ENCODE measurements at regions not wholly inside any gene's neighbourhood (a gene's known extent, or its start where the extent isn't known, plus 50 kb on each side); places are given as distances from the start of the nearest gene placed in this dataset.

DNA sequence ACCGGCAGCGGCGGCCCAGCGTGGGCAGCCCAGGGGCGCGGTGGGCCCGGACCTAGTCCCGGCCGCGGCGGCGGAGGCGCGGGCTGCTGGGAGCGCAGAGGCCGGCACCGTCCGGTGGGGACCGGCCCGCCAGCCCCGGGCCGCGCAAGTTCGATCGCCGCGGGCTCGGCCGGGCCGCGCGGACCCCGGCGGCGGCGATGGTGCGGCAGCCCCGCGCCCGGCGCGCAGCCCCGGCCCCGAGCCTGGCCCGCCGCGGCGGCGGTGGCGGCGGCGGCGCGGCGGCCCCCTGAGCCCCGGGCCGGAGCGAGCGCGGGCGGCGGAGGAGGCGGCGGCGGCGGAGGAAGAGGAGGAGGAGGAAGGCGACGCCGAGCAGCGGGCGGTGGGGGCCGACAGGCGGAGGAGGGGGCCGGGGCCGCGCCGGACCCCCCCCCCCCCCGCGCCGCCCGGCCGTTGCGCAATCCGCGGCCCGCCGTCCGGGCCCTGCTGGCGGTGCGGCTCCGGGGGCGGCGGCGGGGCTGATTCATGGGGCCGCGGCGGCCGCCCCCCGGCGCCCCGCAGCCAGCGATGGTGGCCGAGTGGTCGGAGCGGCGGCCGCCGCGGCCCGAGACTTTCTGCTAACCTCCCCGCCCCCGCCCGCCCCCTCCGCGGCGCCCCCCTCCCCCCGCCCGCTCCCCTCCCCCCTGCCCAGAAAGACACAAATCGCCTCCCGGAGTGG is 1251.9 kb downstream of the BRD1 start:
- H3K4me3 ChIP-seq (ENCODE audit: low read depth in 2 of 2, low read length in 2 of 2), result no peak overlapping the region

DNA sequence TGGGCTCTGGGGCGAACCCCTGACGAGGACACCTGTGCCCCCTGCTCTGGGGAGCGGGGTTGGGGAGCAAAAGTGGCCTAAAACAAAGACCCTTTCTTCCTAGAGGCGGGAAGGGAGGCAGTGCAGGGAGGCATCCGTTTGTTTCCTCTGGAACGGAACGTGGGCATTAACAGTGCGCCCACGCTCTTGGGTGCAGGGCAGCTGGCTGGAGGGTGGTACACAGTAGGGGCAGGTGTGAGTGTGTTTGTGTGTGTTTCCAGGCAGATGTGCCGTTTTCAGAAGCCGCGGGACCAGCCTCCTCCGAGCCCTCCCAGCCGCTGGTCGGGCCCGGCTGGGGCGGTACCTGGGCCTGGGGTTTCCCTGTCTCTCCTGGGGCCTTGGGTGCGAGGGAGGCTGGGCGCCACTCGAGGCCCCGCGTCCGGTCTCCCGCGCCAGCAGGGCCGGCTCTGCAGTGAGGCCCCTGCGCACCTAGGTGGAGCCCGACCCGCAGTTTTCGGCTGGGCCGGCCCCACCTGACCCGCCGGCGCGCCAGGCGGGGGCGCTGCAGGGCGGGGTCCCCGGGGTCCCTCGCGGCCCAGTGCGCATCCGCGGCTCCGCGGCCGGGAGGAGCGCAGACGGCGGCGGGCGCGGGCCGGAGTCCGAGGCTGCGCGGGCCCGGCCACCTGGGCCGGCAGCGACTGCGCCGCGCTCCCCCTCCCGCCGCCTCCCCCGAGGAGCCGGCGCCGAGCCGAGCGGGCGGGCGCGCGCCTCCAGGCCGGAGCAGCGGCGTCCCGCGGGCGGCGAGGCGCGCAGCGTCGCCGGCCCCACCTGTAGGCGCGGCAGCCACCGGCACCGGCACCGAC is 1252.7 kb downstream of the BRD1 start:
- DNase-seq (ENCODE audit: low read depth, low spot score) (no peak), ATAC-seq (no peak)
- H3K4me1 ChIP-seq (ENCODE audit: control insufficient read depth, insufficient read depth, low read length), result no peaks in the 10 kb centered on the region
- no TSS peak for BruUV-seq (replicated peaks)
- H3K9me3 ChIP-seq (ENCODE audit: control insufficient read depth, insufficient read depth, low read depth, low read length), result no peaks in the 10 kb centered on the region
- H3K4me3 ChIP-seq (ENCODE audit: low read depth in 2 of 2, low read length in 2 of 2), result no peak overlapping the region
- in situ Hi-C loops (cut with HindIII; ENCODE audit: low pct_unique_long_range_greater_than_20kb, low sequenced_read_pairs), result no loop called here
- H3K36me3 ChIP-seq (ENCODE audit: control insufficient read depth, insufficient read depth, low read length), result no peaks in the 10 kb centered on the region
- H3K27ac ChIP-seq (ENCODE audit: low read length), result no peak overlapping the region
- intact Hi-C loops (cut with micrococcal nuclease; ENCODE audit: unreplicated experiment), result no loop called here
- ChIA-PET CTCF (no interaction called here), POLR2A (no interaction called here)
- no peaks in the 10 kb centered on the region for H3K27me3 ChIP-seq (ENCODE audit: control insufficient read depth, insufficient read depth, low read length)
- TF ChIP-seq SIN3A (IDR thresholded peaks at IDR 0.05; ENCODE audit: borderline replicate concordance, insufficient read depth, low read depth, low read length) (no peak), POLR2AphosphoS5 (IDR thresholded peaks at IDR 0.05; ENCODE audit: low read depth, low read length) (no peak), TCF7L2 (IDR thresholded peaks at IDR 0.05; ENCODE audit: low read depth, low read length) (no peak)
- TF ChIP-seq, protein P1, sequence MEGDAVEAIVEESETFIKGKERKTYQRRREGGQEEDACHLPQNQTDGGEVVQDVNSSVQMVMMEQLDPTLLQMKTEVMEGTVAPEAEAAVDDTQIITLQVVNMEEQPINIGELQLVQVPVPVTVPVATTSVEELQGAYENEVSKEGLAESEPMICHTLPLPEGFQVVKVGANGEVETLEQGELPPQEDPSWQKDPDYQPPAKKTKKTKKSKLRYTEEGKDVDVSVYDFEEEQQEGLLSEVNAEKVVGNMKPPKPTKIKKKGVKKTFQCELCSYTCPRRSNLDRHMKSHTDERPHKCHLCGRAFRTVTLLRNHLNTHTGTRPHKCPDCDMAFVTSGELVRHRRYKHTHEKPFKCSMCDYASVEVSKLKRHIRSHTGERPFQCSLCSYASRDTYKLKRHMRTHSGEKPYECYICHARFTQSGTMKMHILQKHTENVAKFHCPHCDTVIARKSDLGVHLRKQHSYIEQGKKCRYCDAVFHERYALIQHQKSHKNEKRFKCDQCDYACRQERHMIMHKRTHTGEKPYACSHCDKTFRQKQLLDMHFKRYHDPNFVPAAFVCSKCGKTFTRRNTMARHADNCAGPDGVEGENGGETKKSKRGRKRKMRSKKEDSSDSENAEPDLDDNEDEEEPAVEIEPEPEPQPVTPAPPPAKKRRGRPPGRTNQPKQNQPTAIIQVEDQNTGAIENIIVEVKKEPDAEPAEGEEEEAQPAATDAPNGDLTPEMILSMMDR (IDR thresholded peaks at IDR 0.05), result no peak
- TF ChIP-seq, protein P2, sequence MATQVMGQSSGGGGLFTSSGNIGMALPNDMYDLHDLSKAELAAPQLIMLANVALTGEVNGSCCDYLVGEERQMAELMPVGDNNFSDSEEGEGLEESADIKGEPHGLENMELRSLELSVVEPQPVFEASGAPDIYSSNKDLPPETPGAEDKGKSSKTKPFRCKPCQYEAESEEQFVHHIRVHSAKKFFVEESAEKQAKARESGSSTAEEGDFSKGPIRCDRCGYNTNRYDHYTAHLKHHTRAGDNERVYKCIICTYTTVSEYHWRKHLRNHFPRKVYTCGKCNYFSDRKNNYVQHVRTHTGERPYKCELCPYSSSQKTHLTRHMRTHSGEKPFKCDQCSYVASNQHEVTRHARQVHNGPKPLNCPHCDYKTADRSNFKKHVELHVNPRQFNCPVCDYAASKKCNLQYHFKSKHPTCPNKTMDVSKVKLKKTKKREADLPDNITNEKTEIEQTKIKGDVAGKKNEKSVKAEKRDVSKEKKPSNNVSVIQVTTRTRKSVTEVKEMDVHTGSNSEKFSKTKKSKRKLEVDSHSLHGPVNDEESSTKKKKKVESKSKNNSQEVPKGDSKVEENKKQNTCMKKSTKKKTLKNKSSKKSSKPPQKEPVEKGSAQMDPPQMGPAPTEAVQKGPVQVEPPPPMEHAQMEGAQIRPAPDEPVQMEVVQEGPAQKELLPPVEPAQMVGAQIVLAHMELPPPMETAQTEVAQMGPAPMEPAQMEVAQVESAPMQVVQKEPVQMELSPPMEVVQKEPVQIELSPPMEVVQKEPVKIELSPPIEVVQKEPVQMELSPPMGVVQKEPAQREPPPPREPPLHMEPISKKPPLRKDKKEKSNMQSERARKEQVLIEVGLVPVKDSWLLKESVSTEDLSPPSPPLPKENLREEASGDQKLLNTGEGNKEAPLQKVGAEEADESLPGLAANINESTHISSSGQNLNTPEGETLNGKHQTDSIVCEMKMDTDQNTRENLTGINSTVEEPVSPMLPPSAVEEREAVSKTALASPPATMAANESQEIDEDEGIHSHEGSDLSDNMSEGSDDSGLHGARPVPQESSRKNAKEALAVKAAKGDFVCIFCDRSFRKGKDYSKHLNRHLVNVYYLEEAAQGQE (IDR thresholded peaks at IDR 0.05; ENCODE audit: insufficient read depth in 1 of 2, low read depth in 2 of 2, low read length in 1 of 2), result no peak

More for the DNA sequence above, 1251.9 kb downstream of the BRD1 start:
- DNase-seq (ENCODE audit: low read depth, low spot score) (no peak), ATAC-seq (no peak)
- no TSS peak for BruUV-seq (replicated peaks)
- Histone ChIP-seq H3K27me3 (ENCODE audit: control insufficient read depth, insufficient read depth, low read length) (no peaks in the 10 kb centered on the region), H3K36me3 (ENCODE audit: control insufficient read depth, insufficient read depth, low read length) (no peaks in the 10 kb centered on the region), H3K27ac (ENCODE audit: low read length) (no peak overlapping the region), H3K9me3 (ENCODE audit: control insufficient read depth, insufficient read depth, low read depth, low read length) (no peaks in the 10 kb centered on the region), H3K4me1 (ENCODE audit: control insufficient read depth, insufficient read depth, low read length) (no peaks in the 10 kb centered on the region)
- ChIA-PET CTCF (no interaction called here), POLR2A (no interaction called here)
- TF ChIP-seq, protein P1 (IDR thresholded peaks at IDR 0.05), result no peak
- TF ChIP-seq SIN3A (IDR thresholded peaks at IDR 0.05; ENCODE audit: borderline replicate concordance, insufficient read depth, low read depth, low read length), result no peak
- TF ChIP-seq TCF7L2 (IDR thresholded peaks at IDR 0.05; ENCODE audit: low read depth, low read length), result no peak
- in situ Hi-C loops (cut with HindIII; ENCODE audit: low pct_unique_long_range_greater_than_20kb, low sequenced_read_pairs), result no loop called here
- intact Hi-C loops (cut with micrococcal nuclease; ENCODE audit: unreplicated experiment), result no loop called here

Data from Panc1 (cell line).